ENCODE measurements at regions not wholly inside any gene's neighbourhood (a gene's known extent, or its start where the extent isn't known, plus 50 kb on each side); places are given as distances from the start of the nearest gene placed in this dataset.

- TF ChIP-seq POLR2A (IDR thresholded peaks at IDR 0.05): no peak
- TF ChIP-seq CTCF (IDR thresholded peaks at IDR 0.05): no peak
- WGBS, 2 donors: 64% methylated on average over 5 of the region's 5 CpGs
- intact Hi-C loops (cut with DNase I; ENCODE audit: low total_unique reads): no loop called here
- no peak for DNase-seq (ENCODE audit: low spot score in 2 of 2)
- H3K4me3 ChIP-seq (ENCODE audit: low read depth, poor library complexity, severe bottlenecking): no peak overlapping the region
Measured at GRCh38 chr2:204197336-204198005, 260.9 kb downstream of the ICOS start.

- 43 to 47% methylated on average over 3 of the region's 3 CpGs for WGBS, 2 donors
- intact Hi-C loops (cut with DNase I; ENCODE audit: low total_unique reads): no loop called here
- TF ChIP-seq POLR2A (IDR thresholded peaks at IDR 0.05) (no peak), CTCF (IDR thresholded peaks at IDR 0.05) (no peak)
- H3K4me3 ChIP-seq (ENCODE audit: low read depth, poor library complexity, severe bottlenecking): no peak overlapping the region
- DNase-seq (ENCODE audit: low spot score in 2 of 2): no peak
Measured at GRCh38 chr2:204199357-204199756, 262.8 kb downstream of the ICOS start.

GRCh38 chr2:204201507-204201906, 264.9 kb downstream of the ICOS start:
- no peak overlapping the region for H3K4me3 ChIP-seq (ENCODE audit: low read depth, poor library complexity, severe bottlenecking)
- DNase-seq (ENCODE audit: low spot score in 2 of 2): peak in 1 of 2 donors; percentile 45
- TF ChIP-seq POLR2A (IDR thresholded peaks at IDR 0.05): no peak
- WGBS, 2 donors: 88 to 94% methylated on average over 2 of the region's 2 CpGs
- intact Hi-C loops (cut with DNase I; ENCODE audit: low total_unique reads): no loop called here

- WGBS, 2 donors: 86% methylated on average over 1 of the region's 1 CpG
- H3K4me3 ChIP-seq (ENCODE audit: low read depth, poor library complexity, severe bottlenecking): no peak overlapping the region
- intact Hi-C loops (cut with DNase I; ENCODE audit: low total_unique reads): no loop called here
- DNase-seq (ENCODE audit: low spot score in 2 of 2): no peak
- TF ChIP-seq CTCF (IDR thresholded peaks at IDR 0.05): no peak
- no peak for TF ChIP-seq POLR2A (IDR thresholded peaks at IDR 0.05)
Measured at GRCh38 chr2:204202253-204202652, 265.7 kb downstream of the ICOS start.

- peak in 1 of 2 donors; percentile 15 for DNase-seq (ENCODE audit: low spot score in 2 of 2)
- no peak overlapping the region for H3K4me3 ChIP-seq (ENCODE audit: low read depth, poor library complexity, severe bottlenecking)
- intact Hi-C loops (cut with DNase I; ENCODE audit: low total_unique reads): no loop called here
- 77 to 79% methylated on average over 4 of the region's 4 CpGs for WGBS, 2 donors
- no peak for TF ChIP-seq CTCF (IDR thresholded peaks at IDR 0.05)
- TF ChIP-seq POLR2A (IDR thresholded peaks at IDR 0.05): no peak
Measured at GRCh38 chr2:204203704-204204103, 267.1 kb downstream of the ICOS start.

GRCh38 chr2:204205082-204205481, 268.5 kb downstream of the ICOS start:
- intact Hi-C loops (cut with DNase I; ENCODE audit: low total_unique reads): no loop called here
- H3K4me3 ChIP-seq (ENCODE audit: low read depth, poor library complexity, severe bottlenecking): no peak overlapping the region
- 59 to 65% methylated on average over 6 of the region's 6 CpGs for WGBS, 2 donors
- TF ChIP-seq POLR2A (IDR thresholded peaks at IDR 0.05): no peak
- TF ChIP-seq CTCF (IDR thresholded peaks at IDR 0.05): no peak
- peak in 1 of 2 donors; percentile 26 for DNase-seq (ENCODE audit: low spot score in 2 of 2)

Data from lower leg skin (tissue), 4 donors.